Neural progenitor cell (in vitro differentiated cells): ENCODE measurements at regions not wholly inside any gene's neighbourhood (a gene's known extent, or its start where the extent isn't known, plus 50 kb on each side); places are given as distances from the start of the nearest gene placed in this dataset.

ENCODE experiments used
- EZH2 ChIP-seq: fragments of 200-600 bp; sonication (generic); IDR thresholded peaks from 2 replicates; pipeline ENCODE4 v1.6.1; 2017; ENCODE audit warnings: antibody characterized with exemption, mild to moderate bottlenecking, moderate library complexity
- TF ChIP-seq, protein P1 (sequence below): fragments of 200-600 bp; sonication (generic); IDR thresholded peaks from 2 replicates; pipeline ENCODE4 v1.5.1; 2017; ENCODE audit warnings: antibody characterized with exemption, mild to moderate bottlenecking

DNA sequence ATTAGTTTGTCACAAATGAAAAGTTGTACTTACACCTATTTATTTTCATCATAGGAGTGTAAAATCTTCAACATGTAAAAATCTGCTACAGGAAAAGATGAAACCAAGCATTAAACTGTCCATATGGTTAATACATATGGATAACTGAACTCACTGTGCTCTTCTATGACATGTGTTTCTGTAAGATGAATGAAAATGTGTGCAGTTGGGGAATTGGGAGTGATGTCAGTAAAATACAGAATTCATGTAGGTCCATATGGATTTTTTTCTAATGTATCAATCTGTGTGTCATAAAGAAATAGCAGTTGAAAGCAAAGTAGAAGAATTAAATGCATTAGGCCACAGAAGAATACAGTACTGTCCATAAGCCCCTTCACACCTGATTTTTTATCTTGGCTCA is 178.4 kb upstream of the COL3A1 start:
- TF ChIP-seq, protein P1, sequence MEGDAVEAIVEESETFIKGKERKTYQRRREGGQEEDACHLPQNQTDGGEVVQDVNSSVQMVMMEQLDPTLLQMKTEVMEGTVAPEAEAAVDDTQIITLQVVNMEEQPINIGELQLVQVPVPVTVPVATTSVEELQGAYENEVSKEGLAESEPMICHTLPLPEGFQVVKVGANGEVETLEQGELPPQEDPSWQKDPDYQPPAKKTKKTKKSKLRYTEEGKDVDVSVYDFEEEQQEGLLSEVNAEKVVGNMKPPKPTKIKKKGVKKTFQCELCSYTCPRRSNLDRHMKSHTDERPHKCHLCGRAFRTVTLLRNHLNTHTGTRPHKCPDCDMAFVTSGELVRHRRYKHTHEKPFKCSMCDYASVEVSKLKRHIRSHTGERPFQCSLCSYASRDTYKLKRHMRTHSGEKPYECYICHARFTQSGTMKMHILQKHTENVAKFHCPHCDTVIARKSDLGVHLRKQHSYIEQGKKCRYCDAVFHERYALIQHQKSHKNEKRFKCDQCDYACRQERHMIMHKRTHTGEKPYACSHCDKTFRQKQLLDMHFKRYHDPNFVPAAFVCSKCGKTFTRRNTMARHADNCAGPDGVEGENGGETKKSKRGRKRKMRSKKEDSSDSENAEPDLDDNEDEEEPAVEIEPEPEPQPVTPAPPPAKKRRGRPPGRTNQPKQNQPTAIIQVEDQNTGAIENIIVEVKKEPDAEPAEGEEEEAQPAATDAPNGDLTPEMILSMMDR, result no peak
- no peak for TF ChIP-seq EZH2
